ENCODE measurements at regions not wholly inside any gene's neighbourhood (a gene's known extent, or its start where the extent isn't known, plus 50 kb on each side); places are given as distances from the start of the nearest gene placed in this dataset.
"Not testable (repeated sequence)": the region's sequence is repeated elsewhere in the genome, so short reads cannot be mapped to it uniquely, and the experiment has no call there.

DNA sequence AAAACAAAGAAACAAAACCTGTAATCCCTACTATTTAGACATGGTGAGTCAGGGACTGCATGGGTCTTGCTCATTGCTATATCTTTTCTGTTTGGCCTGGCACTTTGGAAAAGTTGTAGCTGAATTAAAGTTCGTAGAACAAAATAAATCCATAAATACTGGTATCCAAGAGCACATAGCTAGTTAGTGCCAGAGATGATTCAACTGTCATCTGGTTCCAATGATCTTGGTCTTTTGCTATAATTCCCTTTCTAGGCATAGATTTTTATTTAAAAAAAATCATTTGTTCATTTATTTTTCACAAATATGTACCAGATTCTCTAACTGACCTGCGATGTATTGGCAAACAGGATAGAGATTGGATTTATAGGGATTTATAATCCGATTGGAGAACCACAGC is 1436.1 kb upstream of the GOT2 start:
- no peak for DNase-seq (ENCODE audit: low read depth, low spot score)
- no peak overlapping the region for H3K4me3 ChIP-seq (ENCODE audit: low read length)

DNA sequence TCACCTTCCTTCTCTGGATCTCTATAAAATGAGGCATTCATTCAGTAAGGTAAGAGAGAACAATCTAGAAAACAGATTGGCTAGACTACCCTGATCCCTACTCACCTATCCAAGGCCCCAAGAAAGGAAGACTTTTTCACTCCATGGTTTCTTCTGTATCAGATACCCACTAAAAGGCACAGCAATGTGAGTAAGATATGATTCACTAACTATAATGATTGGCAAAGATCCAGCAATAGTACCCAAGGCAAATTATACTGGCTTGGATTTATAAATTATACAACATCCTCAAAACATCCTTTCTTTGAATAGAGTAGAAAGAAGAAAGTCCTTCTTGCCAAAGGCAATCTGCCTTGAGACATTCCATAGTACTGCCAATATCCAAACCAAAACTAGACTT is 1432.0 kb upstream of the GOT2 start:
- no peak for DNase-seq (ENCODE audit: low read depth, low spot score)

DNA sequence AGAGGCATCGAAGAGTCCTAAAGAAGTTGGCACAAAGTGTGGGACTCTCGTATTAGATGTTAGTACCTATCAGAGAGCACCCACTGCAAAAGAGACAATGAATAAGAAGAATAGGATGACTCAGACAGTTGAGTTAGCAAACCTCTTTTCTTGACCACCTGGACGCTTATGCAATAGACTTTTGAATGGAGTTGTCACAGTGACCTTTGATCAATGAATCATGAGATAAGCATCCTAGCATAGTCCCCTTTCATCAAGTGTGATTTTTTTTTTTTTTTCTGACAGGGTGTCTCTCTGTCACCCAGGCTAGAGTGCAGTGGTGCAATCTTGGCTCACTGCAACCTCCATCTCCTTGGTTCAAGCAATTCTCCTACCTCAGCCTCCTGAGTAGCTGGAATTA is 1417.9 kb upstream of the GOT2 start:
- no peak overlapping the region for H3K4me3 ChIP-seq (ENCODE audit: low read length)
- no peak for DNase-seq (ENCODE audit: low read depth, low spot score)

More for the DNA sequence above, 1432.0 kb upstream of the GOT2 start:
- no peak overlapping the region for H3K4me3 ChIP-seq (ENCODE audit: low read length)

GRCh38 chr16:60150907-60151306 is 1416.8 kb upstream of the GOT2 start:
- no peak for DNase-seq (ENCODE audit: low read depth, low spot score)

GRCh38 chr16:60143348-60143705 is 1409.2 kb upstream of the GOT2 start:
- H3K4me3 ChIP-seq (ENCODE audit: low read length), result no peak overlapping the region

More at GRCh38 chr16:60150907-60151306, 1416.8 kb upstream of the GOT2 start:
- H3K4me3 ChIP-seq (ENCODE audit: low read length), result no peak overlapping the region

GRCh38 chr16:60142619-60143347 is 1408.7 kb upstream of the GOT2 start:
- no peak for DNase-seq (ENCODE audit: low read depth, low spot score)
- H3K4me3 ChIP-seq (ENCODE audit: low read length), result no peak overlapping the region

More at GRCh38 chr16:60143348-60143705, 1409.2 kb upstream of the GOT2 start:
- DNase-seq (ENCODE audit: low read depth, low spot score), result no peak

DNA sequence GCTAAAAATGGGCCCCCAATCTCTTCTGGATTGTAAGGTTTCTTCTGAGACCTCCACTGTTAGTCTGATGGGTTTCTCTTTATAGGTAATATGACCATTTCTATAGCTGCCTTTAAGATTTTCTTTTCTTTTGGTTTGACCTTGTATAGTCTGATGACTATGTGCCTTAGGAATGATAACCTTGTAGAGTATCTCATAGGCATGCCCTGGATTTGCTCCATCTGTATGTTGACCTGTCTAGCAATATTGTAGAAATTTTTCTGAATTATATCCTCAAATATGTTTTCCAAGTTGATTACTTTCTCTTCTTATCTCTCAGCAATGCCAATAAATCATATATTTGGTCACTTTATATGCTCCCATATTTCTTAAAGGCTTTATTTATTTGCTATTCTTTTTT is 1403.8 kb upstream of the GOT2 start:
- no peak for DNase-seq (ENCODE audit: low read depth, low spot score)
- no peak overlapping the region for H3K4me3 ChIP-seq (ENCODE audit: low read length)

GRCh38 chr16:60127196-60127595 is 1393.1 kb upstream of the GOT2 start:
- H3K4me3 ChIP-seq (ENCODE audit: low read length), result no peak overlapping the region
- DNase-seq (ENCODE audit: low read depth, low spot score), result no peak

DNA sequence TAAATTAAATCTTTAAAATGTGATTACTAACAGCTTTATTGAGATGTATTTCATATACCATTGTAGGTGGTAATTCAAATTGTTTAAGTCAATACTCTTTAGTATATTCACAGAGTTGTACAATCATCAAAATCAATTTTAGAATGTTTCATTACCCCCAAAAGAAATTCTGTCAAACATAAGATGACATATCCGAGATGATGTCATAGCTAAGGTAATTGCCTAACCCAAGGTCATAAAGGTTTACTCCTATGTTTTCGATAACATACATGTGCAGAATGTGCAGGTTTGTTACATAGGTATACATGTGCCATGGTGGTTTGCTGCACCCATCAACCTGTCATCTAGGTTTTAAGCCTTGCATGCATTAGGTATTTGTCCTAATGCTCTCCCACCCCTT is 1392.0 kb upstream of the GOT2 start:
- not testable (repeated sequence) for H3K4me3 ChIP-seq (ENCODE audit: low read length); DNase-seq (ENCODE audit: low read depth, low spot score)

- no peak overlapping the region for H3K4me3 ChIP-seq (ENCODE audit: low read length)
- DNase-seq (ENCODE audit: low read depth, low spot score), result no peak
Observed at GRCh38 chr16:60123392-60124023, 1389.4 kb upstream of the GOT2 start.

- DNase-seq (ENCODE audit: low read depth, low spot score), result no peak
- no peak overlapping the region for H3K4me3 ChIP-seq (ENCODE audit: low read length)
Observed at GRCh38 chr16:60120586-60120985, 1386.5 kb upstream of the GOT2 start.

- H3K4me3 ChIP-seq (ENCODE audit: low read length), result no peak overlapping the region
- DNase-seq (ENCODE audit: low read depth, low spot score), result no peak
Observed at GRCh38 chr16:60110531-60110930, 1376.4 kb upstream of the GOT2 start.

GRCh38 chr16:60107871-60108270 is 1373.8 kb upstream of the GOT2 start:
- no peak for DNase-seq (ENCODE audit: low read depth, low spot score)

GRCh38 chr16:60107437-60107836 is 1373.3 kb upstream of the GOT2 start:
- H3K4me3 ChIP-seq (ENCODE audit: low read length), result no peak overlapping the region
- DNase-seq (ENCODE audit: low read depth, low spot score), result peak; percentile 14

More at GRCh38 chr16:60107871-60108270, 1373.8 kb upstream of the GOT2 start:
- no peak overlapping the region for H3K4me3 ChIP-seq (ENCODE audit: low read length)

- H3K4me3 ChIP-seq (ENCODE audit: low read length), result no peak overlapping the region
- no peak for DNase-seq (ENCODE audit: low read depth, low spot score)
Observed at GRCh38 chr16:60100371-60100770, 1366.3 kb upstream of the GOT2 start.

GRCh38 chr16:60091529-60091928 is 1357.4 kb upstream of the GOT2 start:
- no peak for DNase-seq (ENCODE audit: low read depth, low spot score)
- H3K4me3 ChIP-seq (ENCODE audit: low read length), result no peak overlapping the region

GRCh38 chr16:60091071-60091470 is 1357.0 kb upstream of the GOT2 start:
- DNase-seq (ENCODE audit: low read depth, low spot score), result no peak
- no peak overlapping the region for H3K4me3 ChIP-seq (ENCODE audit: low read length)

- H3K4me3 ChIP-seq (ENCODE audit: low read length), result no peak overlapping the region
- DNase-seq (ENCODE audit: low read depth, low spot score), result no peak
Observed at GRCh38 chr16:60087530-60087929, 1353.4 kb upstream of the GOT2 start.

DNA sequence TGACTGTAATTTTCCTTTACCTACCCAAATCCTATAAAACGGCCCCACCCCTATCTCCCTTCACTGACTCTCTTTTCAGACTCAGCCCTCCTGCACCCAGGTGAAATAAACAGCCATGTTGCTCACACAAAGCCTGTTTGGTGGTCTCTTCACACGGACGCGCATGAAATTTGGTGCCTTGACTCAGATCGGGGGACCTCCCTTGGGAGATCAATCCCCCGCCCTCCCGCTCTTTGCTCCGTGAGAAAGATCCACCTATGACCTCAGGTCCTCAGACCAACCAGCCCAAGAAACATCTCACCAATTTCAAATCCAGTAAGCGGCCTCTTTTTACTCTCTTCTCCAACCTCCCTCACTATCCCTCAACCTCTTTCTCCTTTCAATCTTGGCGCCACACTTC is 1344.7 kb upstream of the GOT2 start:
- not testable (repeated sequence) for DNase-seq (ENCODE audit: low read depth, low spot score); H3K4me3 ChIP-seq (ENCODE audit: low read length)

- H3K4me3 ChIP-seq (ENCODE audit: low read length), result no peak overlapping the region
- DNase-seq (ENCODE audit: low read depth, low spot score), result no peak
Observed at GRCh38 chr16:60077861-60078260, 1343.7 kb upstream of the GOT2 start.

GRCh38 chr16:60074378-60074777 is 1340.3 kb upstream of the GOT2 start:
- DNase-seq (ENCODE audit: low read depth, low spot score), result no peak
- H3K4me3 ChIP-seq (ENCODE audit: low read length), result no peak overlapping the region

Data from Jurkat, Clone E6-1 (cell line).